ENCODE measurements at regions not wholly inside any gene's neighbourhood (a gene's known extent, or its start where the extent isn't known, plus 50 kb on each side); places are given as distances from the start of the nearest gene placed in this dataset.

- TF ChIP-seq CTCF (IDR thresholded peaks at IDR 0.05), result no peak
- TF ChIP-seq POLR2A (IDR thresholded peaks at IDR 0.05), result no peak
These were observed 319.9 kb upstream of the COBL start for GRCh38 chr7:51636503-51636902.

Measured in thyroid gland (tissue), 4 donors.